ENCODE measurements at regions not wholly inside any gene's neighbourhood (a gene's known extent, or its start where the extent isn't known, plus 50 kb on each side); places are given as distances from the start of the nearest gene placed in this dataset.

- TF ChIP-seq, protein P1, sequence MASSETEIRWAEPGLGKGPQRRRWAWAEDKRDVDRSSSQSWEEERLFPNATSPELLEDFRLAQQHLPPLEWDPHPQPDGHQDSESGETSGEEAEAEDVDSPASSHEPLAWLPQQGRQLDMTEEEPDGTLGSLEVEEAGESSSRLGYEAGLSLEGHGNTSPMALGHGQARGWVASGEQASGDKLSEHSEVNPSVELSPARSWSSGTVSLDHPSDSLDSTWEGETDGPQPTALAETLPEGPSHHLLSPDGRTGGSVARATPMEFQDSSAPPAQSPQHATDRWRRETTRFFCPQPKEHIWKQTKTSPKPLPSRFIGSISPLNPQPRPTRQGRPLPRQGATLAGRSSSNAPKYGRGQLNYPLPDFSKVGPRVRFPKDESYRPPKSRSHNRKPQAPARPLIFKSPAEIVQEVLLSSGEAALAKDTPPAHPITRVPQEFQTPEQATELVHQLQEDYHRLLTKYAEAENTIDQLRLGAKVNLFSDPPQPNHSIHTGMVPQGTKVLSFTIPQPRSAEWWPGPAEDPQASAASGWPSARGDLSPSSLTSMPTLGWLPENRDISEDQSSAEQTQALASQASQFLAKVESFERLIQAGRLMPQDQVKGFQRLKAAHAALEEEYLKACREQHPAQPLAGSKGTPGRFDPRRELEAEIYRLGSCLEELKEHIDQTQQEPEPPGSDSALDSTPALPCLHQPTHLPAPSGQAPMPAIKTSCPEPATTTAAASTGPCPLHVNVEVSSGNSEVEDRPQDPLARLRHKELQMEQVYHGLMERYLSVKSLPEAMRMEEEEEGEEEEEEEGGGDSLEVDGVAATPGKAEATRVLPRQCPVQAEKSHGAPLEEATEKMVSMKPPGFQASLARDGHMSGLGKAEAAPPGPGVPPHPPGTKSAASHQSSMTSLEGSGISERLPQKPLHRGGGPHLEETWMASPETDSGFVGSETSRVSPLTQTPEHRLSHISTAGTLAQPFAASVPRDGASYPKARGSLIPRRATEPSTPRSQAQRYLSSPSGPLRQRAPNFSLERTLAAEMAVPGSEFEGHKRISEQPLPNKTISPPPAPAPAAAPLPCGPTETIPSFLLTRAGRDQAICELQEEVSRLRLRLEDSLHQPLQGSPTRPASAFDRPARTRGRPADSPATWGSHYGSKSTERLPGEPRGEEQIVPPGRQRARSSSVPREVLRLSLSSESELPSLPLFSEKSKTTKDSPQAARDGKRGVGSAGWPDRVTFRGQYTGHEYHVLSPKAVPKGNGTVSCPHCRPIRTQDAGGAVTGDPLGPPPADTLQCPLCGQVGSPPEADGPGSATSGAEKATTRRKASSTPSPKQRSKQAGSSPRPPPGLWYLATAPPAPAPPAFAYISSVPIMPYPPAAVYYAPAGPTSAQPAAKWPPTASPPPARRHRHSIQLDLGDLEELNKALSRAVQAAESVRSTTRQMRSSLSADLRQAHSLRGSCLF (CRISPR knock-in tag; IDR thresholded peaks at IDR 0.05; ENCODE audit: borderline replicate concordance) = no peak
- TF ChIP-seq ZNF430 (CRISPR knock-in tag; IDR thresholded peaks at IDR 0.05) = peak; percentile 78
- TF ChIP-seq MIER3 (CRISPR knock-in tag; IDR thresholded peaks at IDR 0.05; ENCODE audit: borderline replicate concordance) = peak; percentile 91; the same call in 1 of the 2 replicates
- peak; percentile 89 for TF ChIP-seq NCOA2 (CRISPR knock-in tag; IDR thresholded peaks at IDR 0.05)
- peak; percentile 91 for TF ChIP-seq ZNF574 (CRISPR knock-in tag; IDR thresholded peaks at IDR 0.05)
- TF ChIP-seq ZNF296 (CRISPR knock-in tag; conservative IDR thresholded peaks at IDR 0.05) = no peak
- 0 out of 2 replicates have a peak, but pooled peaks have one; percentile 44 for TF ChIP-seq ZNF468 (CRISPR knock-in tag; IDR thresholded peaks at IDR 0.05)
- TF ChIP-seq ZNF572 (CRISPR knock-in tag; IDR thresholded peaks at IDR 0.05) = peak; percentile 20; the same call in 1 of the 2 replicates
- TF ChIP-seq ZNF547 (CRISPR knock-in tag; IDR thresholded peaks at IDR 0.05) = peak; percentile 70; the same call in 1 of the 2 replicates
- TF ChIP-seq IRF2 (CRISPR knock-in tag; IDR thresholded peaks at IDR 0.05) = peak; percentile 89
- TF ChIP-seq, protein P2, sequence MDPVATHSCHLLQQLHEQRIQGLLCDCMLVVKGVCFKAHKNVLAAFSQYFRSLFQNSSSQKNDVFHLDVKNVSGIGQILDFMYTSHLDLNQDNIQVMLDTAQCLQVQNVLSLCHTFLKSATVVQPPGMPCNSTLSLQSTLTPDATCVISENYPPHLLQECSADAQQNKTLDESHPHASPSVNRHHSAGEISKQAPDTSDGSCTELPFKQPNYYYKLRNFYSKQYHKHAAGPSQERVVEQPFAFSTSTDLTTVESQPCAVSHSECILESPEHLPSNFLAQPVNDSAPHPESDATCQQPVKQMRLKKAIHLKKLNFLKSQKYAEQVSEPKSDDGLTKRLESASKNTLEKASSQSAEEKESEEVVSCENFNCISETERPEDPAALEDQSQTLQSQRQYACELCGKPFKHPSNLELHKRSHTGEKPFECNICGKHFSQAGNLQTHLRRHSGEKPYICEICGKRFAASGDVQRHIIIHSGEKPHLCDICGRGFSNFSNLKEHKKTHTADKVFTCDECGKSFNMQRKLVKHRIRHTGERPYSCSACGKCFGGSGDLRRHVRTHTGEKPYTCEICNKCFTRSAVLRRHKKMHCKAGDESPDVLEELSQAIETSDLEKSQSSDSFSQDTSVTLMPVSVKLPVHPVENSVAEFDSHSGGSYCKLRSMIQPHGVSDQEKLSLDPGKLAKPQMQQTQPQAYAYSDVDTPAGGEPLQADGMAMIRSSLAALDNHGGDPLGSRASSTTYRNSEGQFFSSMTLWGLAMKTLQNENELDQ (CRISPR knock-in tag; IDR thresholded peaks at IDR 0.05; ENCODE audit: borderline replicate concordance) = 0 out of 2 replicates have a peak, but pooled peaks have one; percentile 23
- TF ChIP-seq ZBTB1 (CRISPR knock-in tag; IDR thresholded peaks at IDR 0.05; ENCODE audit: borderline replicate concordance) = no peak
- TF ChIP-seq ZNF207 (IDR thresholded peaks at IDR 0.05; ENCODE audit: borderline replicate concordance) = no peak
- TF ChIP-seq, protein P3, sequence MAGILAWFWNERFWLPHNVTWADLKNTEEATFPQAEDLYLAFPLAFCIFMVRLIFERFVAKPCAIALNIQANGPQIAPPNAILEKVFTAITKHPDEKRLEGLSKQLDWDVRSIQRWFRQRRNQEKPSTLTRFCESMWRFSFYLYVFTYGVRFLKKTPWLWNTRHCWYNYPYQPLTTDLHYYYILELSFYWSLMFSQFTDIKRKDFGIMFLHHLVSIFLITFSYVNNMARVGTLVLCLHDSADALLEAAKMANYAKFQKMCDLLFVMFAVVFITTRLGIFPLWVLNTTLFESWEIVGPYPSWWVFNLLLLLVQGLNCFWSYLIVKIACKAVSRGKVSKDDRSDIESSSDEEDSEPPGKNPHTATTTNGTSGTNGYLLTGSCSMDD (CRISPR knock-in tag; IDR thresholded peaks at IDR 0.05) = no peak
- TF ChIP-seq BORCS8-MEF2B (CRISPR knock-in tag; IDR thresholded peaks at IDR 0.05) = peak; percentile 78
- no peak for TF ChIP-seq RFXANK (CRISPR knock-in tag; IDR thresholded peaks at IDR 0.05)
- TF ChIP-seq ZNF570 (CRISPR knock-in tag; IDR thresholded peaks at IDR 0.05; ENCODE audit: borderline replicate concordance) = no peak
- TF ChIP-seq FOXM1 (CRISPR knock-in tag; IDR thresholded peaks at IDR 0.05) = no peak
These were observed 72.1 kb downstream of the FOXA2 start (continued) for GRCh38 chr20:22511943-22512910.

Data from HepG2 (cell line).